Spleen (tissue), 11 donors: ENCODE measurements at regions not wholly inside any gene's neighbourhood (a gene's known extent, or its start where the extent isn't known, plus 50 kb on each side); places are given as distances from the start of the nearest gene placed in this dataset.

Source experiments
- DNase-seq: peaks from one replicate; pipeline ENCODE4 v3.0.0-alpha.2; 2020
- H3K27ac ChIP-seq, 8 donors: fragments of 200-600 bp; sonication (generic) in 7 of 8; 1 replicate in 4 of 8; 2 replicates in 4 of 8; pipeline versions ENCODE4 v1.5.0 to v1.8.0; 2016 to 2021; ENCODE audit warnings: inconsistent platforms in 4 of 8, mild to moderate bottlenecking in 4 of 8, moderate library complexity in 1 of 8
- H3K27me3 ChIP-seq, 7 donors: fragments of 200-600 bp; sonication (generic) in 6 of 7; replicated peaks in 1 of 7; 1 replicate in 4 of 7; 2 replicates in 3 of 7; pipeline versions ENCODE4 v1.5.0 to v1.8.0; 2016 to 2021; ENCODE audit warnings: inconsistent platforms in 3 of 7, mild to moderate bottlenecking in 1 of 7
- H3K36me3 ChIP-seq, 6 donors: fragments of 200-600 bp; sonication (generic) in 5 of 6; 1 replicate in 4 of 6; 2 replicates in 2 of 6; pipeline versions ENCODE4 v1.5.0 to v1.8.0; 2016 to 2021; ENCODE audit warnings: inconsistent platforms in 2 of 6
- H3K4me1 ChIP-seq, 6 donors: fragments of 200-600 bp; sonication (generic) in 5 of 6; 1 replicate in 3 of 6; 2 replicates in 3 of 6; pipeline versions ENCODE4 v1.5.0 to v1.8.0; 2016 to 2021; ENCODE audit warnings: inconsistent platforms in 3 of 6
- H3K4me3 ChIP-seq, 8 donors: fragments of 200-600 bp; sonication (generic) in 7 of 8; 1 replicate in 4 of 8; 2 replicates in 4 of 8; pipeline versions ENCODE4 v1.5.0 to v1.8.0; 2016 to 2021; ENCODE audit warnings: inconsistent platforms in 4 of 8, mild to moderate bottlenecking in 4 of 8, moderate library complexity in 2 of 8
- H3K9me3 ChIP-seq, 8 donors: fragments of 200-600 bp; sonication (generic) in 7 of 8; 1 replicate in 4 of 8; 2 replicates in 4 of 8; pipeline versions ENCODE4 v1.5.0 to v1.8.0; 2016 to 2021; ENCODE audit warnings: inconsistent platforms in 4 of 8
- POLR2A ChIP-seq, 3 donors: fragments of 450-650 bp; IDR thresholded peaks; one replicate each; pipeline ENCODE4 v1.5.1; 2017; ENCODE audit warnings: antibody characterized with exemption in 3 of 3, mild to moderate bottlenecking in 1 of 3
- POLR2AphosphoS5 ChIP-seq, 3 donors: sonication (generic); formaldehyde crosslinking; IDR thresholded peaks; one replicate each; pipeline ENCODE4 v1.5.1; 2017; ENCODE audit warnings: antibody characterized with exemption in 3 of 3
- WGBS, 5 donors: extraction: QIAGEN DNeasy Blood & Tissue Kit in 3 of 5; methylation state at CpG; one replicate each; pipeline versions ENCODE4 v1.1.5 to v1.1.7; 2013 to 2018; 5-methylcytosine and 5-hydroxymethylcytosine counted together
- intact Hi-C: fragments of 100-400 bp; cut with DNase I; formaldehyde crosslinking; loops from one replicate; pipeline ENCODE4 v1.15.0; 2023; ENCODE audit warnings: low total_unique reads
- TF ChIP-seq, protein P1 (sequence below), 11 experiments: fragments of 200-600 bp in 7 of 11; fragments of 450-650 bp in 4 of 11; sonication (generic) in 4 of 11; IDR thresholded peaks in 8 of 11; conservative IDR thresholded peaks in 3 of 11; 1 replicate in 7 of 11; 2 replicates in 4 of 11; pipeline versions ENCODE4 v1.4.0 to v1.8.0; 2016 to 2021; ENCODE audit warnings: antibody characterized with exemption in 11 of 11, inconsistent platforms in 4 of 11, mild to moderate bottlenecking in 1 of 11
- donor health status: healthy with polysubstance abuse.
- donor health status: DM: no; HTN: no; CAD: no; lungs with moderate emphysema.
- donor health status: DM: no; HTN: no; CAD: no.
- donor health status: Bipolar disorder and iron deficiency.
- donor health status: healthy.
- donor health status: DM: no; HTN: no; CAD: no.
- donor health status: DM: yes; HTN: yes; CAD: no.

DNA sequence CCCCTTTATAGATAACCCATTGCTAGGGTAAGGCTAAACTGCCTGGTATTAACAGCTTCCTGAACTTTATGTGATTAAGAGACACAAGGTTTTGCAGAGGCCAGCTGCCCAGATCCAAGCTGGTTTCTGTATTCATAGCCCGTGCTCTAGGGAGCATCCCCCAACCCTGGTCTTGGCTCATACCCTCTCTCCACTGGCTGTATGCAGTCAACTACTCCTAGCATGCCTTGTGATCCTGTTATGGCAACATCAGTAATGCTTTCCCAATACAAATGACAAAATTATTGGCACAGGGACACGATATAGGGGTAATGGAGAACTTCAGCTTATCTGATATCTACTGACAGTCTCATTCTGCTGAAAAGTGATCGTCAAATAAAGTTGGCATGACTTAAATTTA lies 202.8 kb upstream of the MKLN1 start:
- Histone ChIP-seq H3K36me3 (no peaks in the 10 kb centered on the region), H3K27me3 (no peaks in the 10 kb centered on the region), H3K9me3 (peaks cover 0 to 2% (median 0%) of the 10 kb centered on the region in 8 donors), H3K4me1 (peaks cover 0 to 28% (median 14%) of the 10 kb centered on the region in 6 donors), H3K4me3 (no peak overlapping the region), H3K27ac (peak overlapping the region in 3 of 8 donors; percentile 59 to 71 (median 69))
- TF ChIP-seq POLR2A (IDR thresholded peaks at IDR 0.05) (no peak), POLR2AphosphoS5 (IDR thresholded peaks at IDR 0.05) (no peak)
- TF ChIP-seq, protein P1, sequence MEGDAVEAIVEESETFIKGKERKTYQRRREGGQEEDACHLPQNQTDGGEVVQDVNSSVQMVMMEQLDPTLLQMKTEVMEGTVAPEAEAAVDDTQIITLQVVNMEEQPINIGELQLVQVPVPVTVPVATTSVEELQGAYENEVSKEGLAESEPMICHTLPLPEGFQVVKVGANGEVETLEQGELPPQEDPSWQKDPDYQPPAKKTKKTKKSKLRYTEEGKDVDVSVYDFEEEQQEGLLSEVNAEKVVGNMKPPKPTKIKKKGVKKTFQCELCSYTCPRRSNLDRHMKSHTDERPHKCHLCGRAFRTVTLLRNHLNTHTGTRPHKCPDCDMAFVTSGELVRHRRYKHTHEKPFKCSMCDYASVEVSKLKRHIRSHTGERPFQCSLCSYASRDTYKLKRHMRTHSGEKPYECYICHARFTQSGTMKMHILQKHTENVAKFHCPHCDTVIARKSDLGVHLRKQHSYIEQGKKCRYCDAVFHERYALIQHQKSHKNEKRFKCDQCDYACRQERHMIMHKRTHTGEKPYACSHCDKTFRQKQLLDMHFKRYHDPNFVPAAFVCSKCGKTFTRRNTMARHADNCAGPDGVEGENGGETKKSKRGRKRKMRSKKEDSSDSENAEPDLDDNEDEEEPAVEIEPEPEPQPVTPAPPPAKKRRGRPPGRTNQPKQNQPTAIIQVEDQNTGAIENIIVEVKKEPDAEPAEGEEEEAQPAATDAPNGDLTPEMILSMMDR (IDR thresholded peaks at IDR 0.05 in 8 of 11, conservative IDR thresholded peaks at IDR 0.05 in 3 of 11): no peak
- WGBS, 5 donors: 74 to 86% (median 81%) methylated on average over 3 of the region's 3 CpGs
- intact Hi-C loops: no loop called here
- no peak for DNase-seq

- H3K9me3 ChIP-seq: no peaks in the 10 kb centered on the region
- H3K4me3 ChIP-seq: no peak overlapping the region
- H3K27me3 ChIP-seq: no peaks in the 10 kb centered on the region
- intact Hi-C loops: no loop called here
- no peak overlapping the region for H3K27ac ChIP-seq
- DNase-seq: no peak
- H3K36me3 ChIP-seq: no peaks in the 10 kb centered on the region
- TF ChIP-seq POLR2A (IDR thresholded peaks at IDR 0.05) (no peak), POLR2AphosphoS5 (IDR thresholded peaks at IDR 0.05) (no peak)
- TF ChIP-seq, protein P1 (IDR thresholded peaks at IDR 0.05 in 8 of 11, conservative IDR thresholded peaks at IDR 0.05 in 3 of 11): no peak
- no peaks in the 10 kb centered on the region for H3K4me1 ChIP-seq
- 68 to 92% (median 78%) methylated on average over 4 of the region's 4 CpGs for WGBS, 5 donors
Measured at GRCh38 chr7:131130324-131130723, 197.4 kb upstream of the MKLN1 start.

- H3K27me3 ChIP-seq: no peaks in the 10 kb centered on the region
- no peak overlapping the region for H3K4me3 ChIP-seq
- no peaks in the 10 kb centered on the region for H3K9me3 ChIP-seq
- no peak for DNase-seq
- no peak for TF ChIP-seq POLR2A (IDR thresholded peaks at IDR 0.05)
- TF ChIP-seq, protein P1 (IDR thresholded peaks at IDR 0.05 in 8 of 11, conservative IDR thresholded peaks at IDR 0.05 in 3 of 11): no peak
- TF ChIP-seq POLR2AphosphoS5 (IDR thresholded peaks at IDR 0.05): no peak
- no peaks in the 10 kb centered on the region for H3K36me3 ChIP-seq
- no peaks in the 10 kb centered on the region for H3K4me1 ChIP-seq
- H3K27ac ChIP-seq: no peak overlapping the region
- WGBS, 5 donors: 93 to 99% (median 96%) methylated on average over 6 of the region's 6 CpGs
- intact Hi-C loops: no loop called here
Measured at GRCh38 chr7:131131012-131131745, 196.5 kb upstream of the MKLN1 start.

- no peak for DNase-seq
- Histone ChIP-seq H3K9me3 (no peaks in the 10 kb centered on the region), H3K4me3 (no peak overlapping the region), H3K36me3 (no peaks in the 10 kb centered on the region), H3K27me3 (no peaks in the 10 kb centered on the region), H3K4me1 (no peaks in the 10 kb centered on the region), H3K27ac (no peak overlapping the region)
- intact Hi-C loops: no loop called here
- 83 to 92% (median 89%) methylated on average over 3 of the region's 3 CpGs for WGBS, 5 donors
- no peak for TF ChIP-seq POLR2AphosphoS5 (IDR thresholded peaks at IDR 0.05)
- TF ChIP-seq, protein P1 (IDR thresholded peaks at IDR 0.05 in 8 of 11, conservative IDR thresholded peaks at IDR 0.05 in 3 of 11): no peak
- no peak for TF ChIP-seq POLR2A (IDR thresholded peaks at IDR 0.05)
Measured at GRCh38 chr7:131131746-131132431, 195.8 kb upstream of the MKLN1 start.
